WTC11 (cell line): ENCODE measurements at regions not wholly inside any gene's neighbourhood (a gene's known extent, or its start where the extent isn't known, plus 50 kb on each side); places are given as distances from the start of the nearest gene placed in this dataset.

Experiments
- ATAC-seq: fragments of 200-7000 bp; cut with Tn5 transposase; 2 replicates; pipeline ENCODE4 v1.10.0; 2021; ENCODE audit warnings: mild to moderate bottlenecking, moderate library complexity
- CTCF ChIA-PET: fragments of 300-600 bp; sonication (Branson Sonifier 250); formaldehyde crosslinking; loops from one replicate; lab custom pipeline; 2021; ENCODE audit warnings: antibody characterized with exemption; lab: Charles Lee
- POLR2A ChIA-PET: fragments of 350-600 bp; sonication (Branson Sonifier 250); formaldehyde crosslinking; loops from one replicate; lab custom pipeline; 2021; ENCODE audit warnings: antibody characterized with exemption; lab: Charles Lee
- DNase-seq: peaks from one replicate; pipeline ENCODE4 v3.0.0; 2021; ENCODE audit warnings: low spot score
- H3K27ac Mint-ChIP-seq: 2 replicates; pipeline ENCODE4 v1.8.0; 2021; ENCODE audit warnings: mixed read lengths
- H3K27me3 Mint-ChIP-seq: 2 replicates; pipeline ENCODE4 v1.8.0; 2021; ENCODE audit warnings: low read depth, mild to moderate bottlenecking, moderate library complexity, mixed read lengths
- H3K36me3 Mint-ChIP-seq: 2 replicates; pipeline ENCODE4 v1.8.0; 2021; ENCODE audit warnings: mixed read lengths
- H3K4me1 Mint-ChIP-seq: 2 replicates; pipeline ENCODE4 v1.8.0; 2022; ENCODE audit warnings: mixed read lengths
- H3K4me3 Mint-ChIP-seq: 2 replicates; pipeline ENCODE4 v1.8.0; 2021; ENCODE audit warnings: mild to moderate bottlenecking, moderate library complexity, mixed read lengths
- H3K9me3 Mint-ChIP-seq: 2 replicates; pipeline ENCODE4 v1.8.0; 2021; ENCODE audit warnings: mixed read lengths
- AR ChIP-seq: fragments of 250-450 bp; sonication (Bioruptor Pico); IDR thresholded peaks from 2 replicates; pipeline ENCODE4 v1.9.0; 2021; ENCODE audit warnings: mild to moderate bottlenecking
- CBFB ChIP-seq: sonication (generic); formaldehyde crosslinking; IDR thresholded peaks from 2 replicates; pipeline ENCODE4 v1.8.1; 2022; ENCODE audit warnings: mild to moderate bottlenecking, low read depth, missing genetic modification reagents
- CDX4 ChIP-seq: fragments of 250-450 bp; sonication (Bioruptor Pico); IDR thresholded peaks from 2 replicates; pipeline ENCODE4 v1.9.0; 2021; ENCODE audit warnings: moderate library complexity, mild to moderate bottlenecking, inconsistent platforms, borderline replicate concordance
- ERG ChIP-seq: fragments of 250-450 bp; sonication (Bioruptor Pico); IDR thresholded peaks from 2 replicates; pipeline ENCODE4 v1.8.0; 2021; ENCODE audit warnings: mild to moderate bottlenecking
- FOXP4 ChIP-seq: sonication (generic); formaldehyde crosslinking; IDR thresholded peaks from 2 replicates; pipeline ENCODE4 v1.8.0; 2022; ENCODE audit warnings: mild to moderate bottlenecking, missing genetic modification reagents
- HMGA2 ChIP-seq: fragments of 250-450 bp; sonication (Bioruptor Pico); IDR thresholded peaks from 2 replicates; pipeline ENCODE4 v1.4.0; 2021; ENCODE audit warnings: mild to moderate bottlenecking, moderate library complexity
- JAZF1 ChIP-seq: fragments of 250-450 bp; sonication (Bioruptor Pico); IDR thresholded peaks from 2 replicates; pipeline ENCODE4 v1.9.0; 2021; ENCODE audit warnings: moderate library complexity, mild to moderate bottlenecking, inconsistent platforms
- NFATC4 ChIP-seq: fragments of 250-450 bp; sonication (Bioruptor Pico); IDR thresholded peaks from 2 replicates; pipeline ENCODE4 v1.9.0; 2021; ENCODE audit warnings: mild to moderate bottlenecking
- PRDM15 ChIP-seq: sonication (generic); formaldehyde crosslinking; IDR thresholded peaks from 2 replicates; pipeline ENCODE4 v1.8.0; 2022; ENCODE audit warnings: missing genetic modification reagents
- PREB ChIP-seq: sonication (generic); formaldehyde crosslinking; IDR thresholded peaks from 2 replicates; pipeline ENCODE4 v1.8.1; 2022; ENCODE audit warnings: mild to moderate bottlenecking, missing genetic modification reagents, moderate library complexity, borderline replicate concordance
- RORB ChIP-seq: fragments of 250-450 bp; sonication (Bioruptor Pico); IDR thresholded peaks from 2 replicates; pipeline ENCODE4 v1.9.0; 2021; ENCODE audit warnings: mild to moderate bottlenecking
- SOX15 ChIP-seq: fragments of 250-450 bp; sonication (Bioruptor Pico); IDR thresholded peaks from 2 replicates; pipeline ENCODE4 v1.9.0; 2021; ENCODE audit warnings: mild to moderate bottlenecking
- SP1 ChIP-seq: sonication (generic); formaldehyde crosslinking; conservative IDR thresholded peaks from 2 replicates; pipeline ENCODE4 v1.8.1; 2022; ENCODE audit warnings: missing genetic modification reagents
- ZNF317 ChIP-seq: sonication (generic); formaldehyde crosslinking; IDR thresholded peaks from 2 replicates; pipeline ENCODE4 v1.8.1; 2023; ENCODE audit warnings: low read depth, mild to moderate bottlenecking, moderate library complexity, missing genetic modification reagents, borderline replicate concordance
- ZNF396 ChIP-seq: fragments of 250-450 bp; sonication (Bioruptor Pico); IDR thresholded peaks from 2 replicates; pipeline ENCODE4 v1.8.0; 2021; ENCODE audit warnings: mild to moderate bottlenecking, moderate library complexity, borderline replicate concordance
- ZNF532 ChIP-seq: fragments of 250-450 bp; sonication (Bioruptor Pico); IDR thresholded peaks from 2 replicates; pipeline ENCODE4 v1.9.0; 2021; ENCODE audit warnings: mild to moderate bottlenecking, borderline replicate concordance
- ZNF671 ChIP-seq: fragments of 250-450 bp; sonication (Bioruptor Pico); IDR thresholded peaks from 2 replicates; pipeline ENCODE4 v1.8.0; 2021; ENCODE audit warnings: mild to moderate bottlenecking

GRCh38 chr15:37362414-37362813, 262.1 kb upstream of the MEIS2 start (continued):
- TF ChIP-seq AR (CRISPR knock-in tag) (no peak), CBFB (CRISPR knock-in tag) (no peak), SP1 (CRISPR knock-in tag) (no peak)

- peak; percentile 48; the same call in 1 of the 2 replicates for ATAC-seq
- ChIA-PET CTCF (no interaction called here), POLR2A (no interaction called here)
- no peaks in the 10 kb centered on the region for H3K27me3 Mint-ChIP-seq
- no peak overlapping the region for H3K4me3 Mint-ChIP-seq
- H3K27ac Mint-ChIP-seq, result no peak overlapping the region
- no peaks in the 10 kb centered on the region for H3K4me1 Mint-ChIP-seq
- no peak for TF ChIP-seq ZNF317 (CRISPR knock-in tag)
- TF ChIP-seq ZNF396 (CRISPR knock-in tag), result no peak
- peaks cover 8% of the 10 kb centered on the region; the same call in 1 of the 2 replicates for H3K9me3 Mint-ChIP-seq
- no peak for DNase-seq
- H3K36me3 Mint-ChIP-seq, result no peaks in the 10 kb centered on the region
These were observed 268.6 kb upstream of the MEIS2 start for GRCh38 chr15:37368961-37369360.

- Mint-ChIP-seq H3K27me3 (no peaks in the 10 kb centered on the region), H3K9me3 (peaks cover 8% of the 10 kb centered on the region; the same call in 1 of the 2 replicates), H3K27ac (no peak overlapping the region), H3K36me3 (no peaks in the 10 kb centered on the region), H3K4me1 (no peaks in the 10 kb centered on the region), H3K4me3 (no peak overlapping the region)
- POLR2A ChIA-PET, result no interaction called here
- no peak for DNase-seq
- CTCF ChIA-PET, result interaction anchor here (0.8 kb wide), 1 partner anchor 18 kb away, joined by 3 read pairs; no protein-coding TSS in a partner anchor
- no peak for ATAC-seq
- TF ChIP-seq FOXP4 (CRISPR knock-in tag) (no peak), RORB (CRISPR knock-in tag) (no peak), NFATC4 (CRISPR knock-in tag) (no peak), SOX15 (CRISPR knock-in tag) (no peak), PREB (no peak), PRDM15 (no peak), JAZF1 (CRISPR knock-in tag) (no peak), ZNF671 (CRISPR knock-in tag) (no peak), CDX4 (CRISPR knock-in tag) (no peak), HMGA2 (CRISPR knock-in tag) (no peak), ERG (CRISPR knock-in tag) (no peak), ZNF532 (no peak)
These were observed 270.6 kb upstream of the MEIS2 start for GRCh38 chr15:37370941-37371340.
